CD4-positive, alpha-beta T cell (primary cell): ENCODE measurements at regions not wholly inside any gene's neighbourhood (a gene's known extent, or its start where the extent isn't known, plus 50 kb on each side); places are given as distances from the start of the nearest gene placed in this dataset.

Source experiments
- ATAC-seq: fragments of 200-7000 bp; cut with Tn5 transposase; one replicate; pipeline ENCODE4 v1.10.0; 2022; ENCODE audit warnings: mild to moderate bottlenecking; ENCODE audit not compliant: poor library complexity
- CTCF ChIA-PET: fragments of 350-600 bp; sonication (Branson Sonifier 250); formaldehyde crosslinking; loops from one replicate; lab custom pipeline; 2021; ENCODE audit warnings: antibody characterized with exemption, inconsistent platforms; lab: Charles Lee
- POLR2A ChIA-PET: fragments of 350-600 bp; sonication (Branson Sonifier 250); formaldehyde crosslinking; loops from one replicate; lab custom pipeline; 2021; ENCODE audit warnings: antibody characterized with exemption, inconsistent platforms; lab: Charles Lee
- DNase-seq, 14 experiments: peaks; one replicate each; pipeline ENCODE4 v3.0.0-alpha.2; 2013 to 2020; ENCODE audit warnings: mixed read lengths in 2 of 14
- H3K27ac ChIP-seq, 2 donors: one replicate each; pipeline versions ENCODE4 v1.5.1 to v1.7.0; 2013; ENCODE audit warnings: low read length in 2 of 2, low read depth in 1 of 2, mild to moderate bottlenecking in 1 of 2
- H3K27me3 ChIP-seq, 2 experiments: 1 replicate in 1 of 2; 2 replicates in 1 of 2; pipeline versions ENCODE4 v1.6.1 to v1.7.0; 2013; ENCODE audit warnings: low read length in 2 of 2, control low read depth in 1 of 2, mild to moderate bottlenecking in 1 of 2, moderate library complexity in 1 of 2; ENCODE audit not compliant: insufficient read depth in 2 of 2, control insufficient read depth in 1 of 2
- H3K36me3 ChIP-seq: one replicate; pipeline ENCODE4 v1.6.1; 2013; ENCODE audit warnings: low read length, control low read depth; ENCODE audit not compliant: insufficient read depth
- H3K4me1 ChIP-seq: one replicate; pipeline ENCODE4 v1.6.1; 2013; ENCODE audit warnings: low read length, control low read depth; ENCODE audit not compliant: insufficient read depth
- H3K4me3 ChIP-seq: one replicate; pipeline ENCODE4 v1.5.1; 2013; ENCODE audit warnings: mild to moderate bottlenecking, low read length, moderate library complexity
- H3K9me3 ChIP-seq, 2 experiments: 1 replicate in 1 of 2; 2 replicates in 1 of 2; pipeline versions ENCODE4 v1.6.1 to v1.7.0; 2013; ENCODE audit warnings: low read length in 2 of 2, mild to moderate bottlenecking in 2 of 2, control low read depth in 1 of 2, moderate library complexity in 1 of 2; ENCODE audit not compliant: control insufficient read depth in 1 of 2, insufficient read depth in 1 of 2
- H3K27ac Mint-ChIP-seq: one replicate; pipeline ENCODE4 v1.8.0; 2020; ENCODE audit warnings: mixed read lengths
- H3K27me3 Mint-ChIP-seq: one replicate; pipeline ENCODE4 v1.8.0; 2021; ENCODE audit warnings: mixed read lengths
- H3K36me3 Mint-ChIP-seq: one replicate; pipeline ENCODE4 v1.8.0; 2021; ENCODE audit warnings: low read depth, mixed read lengths
- H3K4me1 Mint-ChIP-seq: one replicate; pipeline ENCODE4 v1.8.0; 2021; ENCODE audit warnings: low read depth, mixed read lengths
- H3K4me3 Mint-ChIP-seq: one replicate; pipeline ENCODE4 v1.8.0; 2020; ENCODE audit warnings: mild to moderate bottlenecking, mixed read lengths
- H3K9me3 Mint-ChIP-seq: one replicate; pipeline ENCODE4 v1.8.0; 2020; ENCODE audit warnings: mixed read lengths
- CTCF ChIP-seq: fragments of 200-600 bp; IDR thresholded peaks from one replicate; pipeline ENCODE4 v1.8.0; 2022; ENCODE audit warnings: antibody characterized with exemption, mild to moderate bottlenecking
- intact Hi-C, 2 experiments: fragments of 100-400 bp; cut with DNase I in 1 of 2; cut with micrococcal nuclease in 1 of 2; formaldehyde crosslinking; loops; one replicate each; pipeline versions ENCODE4 v1.15.1 to v1.9.0; 2023 to 2025; cut with DNase I, micrococcal nuclease

GRCh38 chr16:86997058-86997457 lies 320.1 kb downstream of the C16orf95 start:
- no peak overlapping the region for H3K27ac Mint-ChIP-seq
- H3K36me3 ChIP-seq: no peaks in the 10 kb centered on the region
- H3K4me1 Mint-ChIP-seq: no peaks in the 10 kb centered on the region
- no peaks in the 10 kb centered on the region for H3K9me3 Mint-ChIP-seq
- peaks cover 2 to 4% of the 10 kb centered on the region in 2 experiments for H3K27me3 ChIP-seq
- POLR2A ChIA-PET: no interaction called here
- no peaks in the 10 kb centered on the region for H3K4me1 ChIP-seq
- no peak for DNase-seq
- ATAC-seq: no peak
- intact Hi-C loops: no loop called here
- TF ChIP-seq CTCF: no peak
- no peak overlapping the region for H3K4me3 ChIP-seq
- H3K4me3 Mint-ChIP-seq: no peak overlapping the region
- peaks cover 35% of the 10 kb centered on the region for H3K27me3 Mint-ChIP-seq
- peaks cover 0 to 12% of the 10 kb centered on the region in 2 experiments for H3K9me3 ChIP-seq
- no peak overlapping the region for H3K27ac ChIP-seq
- CTCF ChIA-PET: no interaction called here
- H3K36me3 Mint-ChIP-seq: no peaks in the 10 kb centered on the region

- POLR2A ChIA-PET: no interaction called here
- Mint-ChIP-seq H3K4me3 (no peak overlapping the region), H3K9me3 (no peaks in the 10 kb centered on the region), H3K27me3 (peaks cover 22% of the 10 kb centered on the region), H3K27ac (no peak overlapping the region), H3K4me1 (no peaks in the 10 kb centered on the region), H3K36me3 (no peaks in the 10 kb centered on the region)
- Histone ChIP-seq H3K9me3 (peaks cover 0 to 19% of the 10 kb centered on the region in 2 experiments), H3K36me3 (no peaks in the 10 kb centered on the region), H3K4me1 (no peaks in the 10 kb centered on the region), H3K4me3 (no peak overlapping the region), H3K27me3 (peaks cover 4% of the 10 kb centered on the region in 2 experiments), H3K27ac (no peak overlapping the region)
- CTCF ChIA-PET: no interaction called here
- ATAC-seq: no peak
- no peak for DNase-seq
- intact Hi-C loops: no loop called here
- TF ChIP-seq CTCF: no peak
These were observed 318.8 kb downstream of the C16orf95 start for GRCh38 chr16:86998196-86999001.

- Histone ChIP-seq H3K27me3 (peaks cover 2 to 4% of the 10 kb centered on the region in 2 experiments), H3K4me1 (no peaks in the 10 kb centered on the region), H3K36me3 (no peaks in the 10 kb centered on the region), H3K27ac (no peak overlapping the region), H3K4me3 (no peak overlapping the region), H3K9me3 (peaks cover 0 to 26% of the 10 kb centered on the region in 2 experiments)
- no peak for TF ChIP-seq CTCF
- POLR2A ChIA-PET: no interaction called here
- Mint-ChIP-seq H3K27me3 (peaks cover 12% of the 10 kb centered on the region), H3K36me3 (no peaks in the 10 kb centered on the region), H3K9me3 (peaks cover 3% of the 10 kb centered on the region), H3K4me3 (no peak overlapping the region), H3K4me1 (no peaks in the 10 kb centered on the region), H3K27ac (no peak overlapping the region)
- DNase-seq (no peak), ATAC-seq (no peak)
- CTCF ChIA-PET: no interaction called here
- intact Hi-C loops: no loop called here
These were observed 317.2 kb downstream of the C16orf95 start for GRCh38 chr16:87000001-87000400.
